Activated CD8-positive, alpha-beta memory T cell treated with anti-CD3 and anti-CD28 coated beads for 1 hour (primary cell): ENCODE measurements at regions not wholly inside any gene's neighbourhood (a gene's known extent, or its start where the extent isn't known, plus 50 kb on each side); places are given as distances from the start of the nearest gene placed in this dataset.
"Not testable (repeated sequence)": the region's sequence is repeated elsewhere in the genome, so short reads cannot be mapped to it uniquely, and the experiment has no call there.

ENCODE experiments used
- DNase-seq, 2 donors: peaks; one replicate each; pipeline ENCODE4 v3.0.0-alpha.2; 2020; ENCODE audit warnings: low read depth in 1 of 2; ENCODE audit errors: extremely low read depth in 1 of 2

- DNase-seq, result no peak
Measured at GRCh38 chr5:38149815-38150195, 108.6 kb upstream of the EGFLAM start.

- no peak for DNase-seq
Measured at GRCh38 chr5:38148021-38148625, 110.2 kb upstream of the EGFLAM start.

GRCh38 chr5:38143384-38143783, 115.0 kb upstream of the EGFLAM start:
- DNase-seq, result no peak

GRCh38 chr5:38141665-38142064, 116.7 kb upstream of the EGFLAM start:
- DNase-seq, result no peak

GRCh38 chr5:38138574-38138973, 119.8 kb upstream of the EGFLAM start:
- DNase-seq, result no peak

- no peak for DNase-seq
Measured at GRCh38 chr5:38135486-38136039, 122.8 kb upstream of the EGFLAM start.

GRCh38 chr5:38134810-38135209, 123.5 kb upstream of the EGFLAM start:
- no peak for DNase-seq

GRCh38 chr5:38134294-38134693, 124.1 kb upstream of the EGFLAM start:
- not testable (repeated sequence) for DNase-seq

- DNase-seq, result no peak
Measured at GRCh38 chr5:38131686-38132085, 126.7 kb upstream of the EGFLAM start.

GRCh38 chr5:38124321-38124720, 134.0 kb upstream of the EGFLAM start:
- DNase-seq, result no peak

GRCh38 chr5:38121420-38121819, 136.9 kb upstream of the EGFLAM start:
- no peak for DNase-seq

- no peak for DNase-seq
Measured at GRCh38 chr5:38119836-38120235, 138.5 kb upstream of the EGFLAM start.

- DNase-seq, result no peak
Measured at GRCh38 chr5:38117784-38118479, 140.4 kb upstream of the EGFLAM start.

- no peak for DNase-seq
Measured at GRCh38 chr5:38115318-38115827, 143.0 kb upstream of the EGFLAM start.

- no peak for DNase-seq
Measured at GRCh38 chr5:38113880-38114279, 144.5 kb upstream of the EGFLAM start.

GRCh38 chr5:38113456-38113855, 144.9 kb upstream of the EGFLAM start:
- no peak for DNase-seq

GRCh38 chr5:38112938-38113337, 145.4 kb upstream of the EGFLAM start:
- DNase-seq, result no peak

- DNase-seq, result no peak
Measured at GRCh38 chr5:38110130-38110529, 148.2 kb upstream of the EGFLAM start.

- DNase-seq, result no peak
Measured at GRCh38 chr5:38107096-38107495, 151.3 kb upstream of the EGFLAM start.

- no peak for DNase-seq
Measured at GRCh38 chr5:38105801-38106200, 152.6 kb upstream of the EGFLAM start.

GRCh38 chr5:38105231-38105570, 153.2 kb upstream of the EGFLAM start:
- DNase-seq, result no peak

- no peak for DNase-seq
Measured at GRCh38 chr5:38104497-38105230, 153.7 kb upstream of the EGFLAM start.
